22Rv1 (cell line): ENCODE measurements at regions not wholly inside any gene's neighbourhood (a gene's known extent, or its start where the extent isn't known, plus 50 kb on each side); places are given as distances from the start of the nearest gene placed in this dataset.

Source experiments
- ZFX ChIP-seq: fragments of 450-650 bp; IDR thresholded peaks from 2 replicates; pipeline ENCODE4 v1.6.1; 2017; ENCODE audit warnings: antibody characterized with exemption, borderline replicate concordance
- TF ChIP-seq, protein P1 (sequence below): fragments of 450-650 bp; IDR thresholded peaks from 2 replicates; pipeline ENCODE4 v1.5.1; 2017; ENCODE audit warnings: mild to moderate bottlenecking

DNA sequence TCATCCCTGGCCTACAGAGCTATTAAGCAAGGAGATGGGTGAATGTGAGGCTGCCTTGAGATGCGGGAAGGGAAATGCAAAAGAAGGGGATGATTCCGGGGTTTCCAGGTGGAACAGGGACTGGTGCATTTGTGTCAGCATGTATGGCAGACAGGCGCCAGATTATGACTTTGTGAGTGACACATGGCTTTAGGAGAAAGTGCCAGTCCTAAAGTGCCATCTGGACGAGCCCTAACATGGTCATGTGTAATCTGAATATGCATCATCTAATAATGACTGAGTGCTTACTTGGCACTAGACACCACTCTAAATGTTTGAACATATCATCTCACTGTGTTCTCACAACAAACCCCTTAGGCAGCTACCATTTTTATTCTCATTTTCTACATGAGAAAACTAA, 195.0 kb upstream of the TSHZ2 start:
- TF ChIP-seq, protein P1, sequence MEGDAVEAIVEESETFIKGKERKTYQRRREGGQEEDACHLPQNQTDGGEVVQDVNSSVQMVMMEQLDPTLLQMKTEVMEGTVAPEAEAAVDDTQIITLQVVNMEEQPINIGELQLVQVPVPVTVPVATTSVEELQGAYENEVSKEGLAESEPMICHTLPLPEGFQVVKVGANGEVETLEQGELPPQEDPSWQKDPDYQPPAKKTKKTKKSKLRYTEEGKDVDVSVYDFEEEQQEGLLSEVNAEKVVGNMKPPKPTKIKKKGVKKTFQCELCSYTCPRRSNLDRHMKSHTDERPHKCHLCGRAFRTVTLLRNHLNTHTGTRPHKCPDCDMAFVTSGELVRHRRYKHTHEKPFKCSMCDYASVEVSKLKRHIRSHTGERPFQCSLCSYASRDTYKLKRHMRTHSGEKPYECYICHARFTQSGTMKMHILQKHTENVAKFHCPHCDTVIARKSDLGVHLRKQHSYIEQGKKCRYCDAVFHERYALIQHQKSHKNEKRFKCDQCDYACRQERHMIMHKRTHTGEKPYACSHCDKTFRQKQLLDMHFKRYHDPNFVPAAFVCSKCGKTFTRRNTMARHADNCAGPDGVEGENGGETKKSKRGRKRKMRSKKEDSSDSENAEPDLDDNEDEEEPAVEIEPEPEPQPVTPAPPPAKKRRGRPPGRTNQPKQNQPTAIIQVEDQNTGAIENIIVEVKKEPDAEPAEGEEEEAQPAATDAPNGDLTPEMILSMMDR = no peak
- no peak for TF ChIP-seq ZFX
